HG02884 (cell line): ENCODE measurements at regions not wholly inside any gene's neighbourhood (a gene's known extent, or its start where the extent isn't known, plus 50 kb on each side); places are given as distances from the start of the nearest gene placed in this dataset.

Experiments used
- ATAC-seq: cut with Tn5 transposase; IDR thresholded peaks from one replicate; pipeline ENCODE4 v1.9.1; 2021; ENCODE audit warnings: mild to moderate bottlenecking, moderate library complexity; ENCODE audit not compliant: unreplicated experiment

- no peak for ATAC-seq
Observed at GRCh38 chr6:167437888-167438484, 113.1 kb downstream of the TTLL2 start.

GRCh38 chr6:167441715-167442206 is 116.9 kb downstream of the TTLL2 start:
- no peak for ATAC-seq

- ATAC-seq: no peak
Observed at GRCh38 chr6:167442245-167442644, 117.4 kb downstream of the TTLL2 start.

- ATAC-seq: no peak
Observed at GRCh38 chr6:167442796-167443680, 118.2 kb downstream of the TTLL2 start.

GRCh38 chr6:167444602-167445346 is 119.9 kb downstream of the TTLL2 start:
- no peak for ATAC-seq

- ATAC-seq: no peak
Observed at GRCh38 chr6:167445568-167445967, 120.7 kb downstream of the TTLL2 start.

GRCh38 chr6:167446046-167446445 is 121.2 kb downstream of the TTLL2 start:
- no peak for ATAC-seq

- ATAC-seq: no peak
Observed at GRCh38 chr6:167446971-167447370, 122.1 kb downstream of the TTLL2 start.

GRCh38 chr6:167448378-167448777 is 123.5 kb downstream of the TTLL2 start:
- ATAC-seq: no peak

GRCh38 chr6:167449094-167449861 is 124.4 kb downstream of the TTLL2 start:
- no peak for ATAC-seq

GRCh38 chr6:167450626-167451025 is 125.7 kb downstream of the TTLL2 start:
- ATAC-seq: no peak

- no peak for ATAC-seq
Observed at GRCh38 chr6:167452338-167453081, 127.6 kb downstream of the TTLL2 start.

GRCh38 chr6:167453082-167453446 is 128.2 kb downstream of the TTLL2 start:
- ATAC-seq: no peak

- ATAC-seq: no peak
Observed at GRCh38 chr6:167454003-167454402, 129.1 kb downstream of the TTLL2 start.

- no peak for ATAC-seq
Observed at GRCh38 chr6:167455371-167455770, 130.5 kb downstream of the TTLL2 start.

- ATAC-seq: no peak
Observed at GRCh38 chr6:167462514-167463312, 137.8 kb downstream of the TTLL2 start.

GRCh38 chr6:167464177-167464576 is 139.3 kb downstream of the TTLL2 start:
- no peak for ATAC-seq

GRCh38 chr6:167465482-167465881 is 140.6 kb downstream of the TTLL2 start:
- no peak for ATAC-seq

GRCh38 chr6:167467282-167467681 is 142.4 kb downstream of the TTLL2 start:
- ATAC-seq: no peak
